Retina (tissue), 1 donor: ENCODE measurements at regions not wholly inside any gene's neighbourhood (a gene's known extent, or its start where the extent isn't known, plus 50 kb on each side); places are given as distances from the start of the nearest gene placed in this dataset.

ENCODE experiments used
- DNase-seq: peaks from one replicate; pipeline ENCODE4 v3.0.0-alpha.2; 2016

- no peak for DNase-seq
Observed at GRCh38 chr6:168901076-168901475, 352.6 kb downstream of the THBS2 start.

GRCh38 chr6:168896321-168896720 lies 357.3 kb downstream of the THBS2 start:
- DNase-seq: no peak

GRCh38 chr6:168895102-168895812 lies 358.4 kb downstream of the THBS2 start:
- DNase-seq: peak; percentile 77

GRCh38 chr6:168892031-168892430 lies 361.6 kb downstream of the THBS2 start:
- DNase-seq: no peak

- DNase-seq: no peak
Observed at GRCh38 chr6:168890981-168891365, 362.7 kb downstream of the THBS2 start.

GRCh38 chr6:168890306-168890980 lies 363.2 kb downstream of the THBS2 start:
- DNase-seq: no peak

GRCh38 chr6:168888786-168889345 lies 364.8 kb downstream of the THBS2 start:
- no peak for DNase-seq

GRCh38 chr6:168888102-168888501 lies 365.5 kb downstream of the THBS2 start:
- no peak for DNase-seq

GRCh38 chr6:168887621-168888020 lies 366.0 kb downstream of the THBS2 start:
- DNase-seq: no peak

GRCh38 chr6:168886964-168887363 lies 366.7 kb downstream of the THBS2 start:
- no peak for DNase-seq

GRCh38 chr6:168885751-168886742 lies 367.6 kb downstream of the THBS2 start:
- DNase-seq: no peak

- no peak for DNase-seq
Observed at GRCh38 chr6:168885196-168885595, 368.4 kb downstream of the THBS2 start.

- peak; percentile 90 for DNase-seq
Observed at GRCh38 chr6:168884646-168885086, 369.0 kb downstream of the THBS2 start.

- DNase-seq: no peak
Observed at GRCh38 chr6:168884050-168884645, 369.5 kb downstream of the THBS2 start.

- DNase-seq: no peak
Observed at GRCh38 chr6:168883410-168884049, 370.1 kb downstream of the THBS2 start.

GRCh38 chr6:168880271-168880670 lies 373.4 kb downstream of the THBS2 start:
- DNase-seq: no peak

GRCh38 chr6:168877821-168878282 lies 375.8 kb downstream of the THBS2 start:
- no peak for DNase-seq

- no peak for DNase-seq
Observed at GRCh38 chr6:168876956-168877355, 376.7 kb downstream of the THBS2 start.

GRCh38 chr6:168875811-168876576 lies 377.7 kb downstream of the THBS2 start:
- no peak for DNase-seq

- no peak for DNase-seq
Observed at GRCh38 chr6:168874637-168875036, 379.0 kb downstream of the THBS2 start.
